Right lobe of liver (tissue), 4 donors: ENCODE measurements at regions not wholly inside any gene's neighbourhood (a gene's known extent, or its start where the extent isn't known, plus 50 kb on each side); places are given as distances from the start of the nearest gene placed in this dataset.

Experiments used
- CTCF ChIP-seq, 4 donors: fragments of 200-600 bp in 3 of 4; fragments of 450-650 bp in 1 of 4; IDR thresholded peaks; one replicate each; pipeline versions ENCODE4 v1.5.1 to v1.8.0; 2016 to 2022; ENCODE audit warnings: antibody characterized with exemption in 4 of 4, mild to moderate bottlenecking in 2 of 4
- POLR2A ChIP-seq: fragments of 450-650 bp; IDR thresholded peaks from one replicate; pipeline ENCODE4 v1.6.1; 2017; ENCODE audit warnings: antibody characterized with exemption, mild to moderate bottlenecking
- donor health status: DM: no; HTN: no; CAD: no.
- donor health status: DM: no; HTN: no; CAD: no.
- donor health status: DM: no; HTN: yes; CAD: no.

DNA sequence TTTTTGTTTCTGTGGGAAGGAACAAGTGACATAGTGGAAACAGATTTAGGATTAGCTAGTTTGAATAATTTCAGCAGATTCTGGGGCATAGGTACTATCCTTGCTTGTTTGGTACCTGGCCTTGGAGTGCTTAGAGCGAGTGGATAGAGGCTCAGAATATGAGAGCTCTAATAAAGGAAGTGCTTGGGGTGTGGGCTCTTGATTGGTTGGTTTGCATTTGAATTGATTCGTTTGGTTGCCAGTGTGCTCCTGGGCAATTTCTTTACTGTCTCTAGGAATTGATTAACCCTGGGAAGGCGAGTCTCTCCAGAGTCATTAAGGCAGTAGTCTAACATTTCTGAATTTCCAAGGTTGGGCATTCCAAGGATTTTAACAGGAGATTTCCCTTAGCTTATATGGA is 98.0 kb downstream of the DTWD1 start:
- no peak for TF ChIP-seq CTCF (IDR thresholded peaks at IDR 0.05)
- TF ChIP-seq POLR2A, result no peak
